ENCODE measurements at regions not wholly inside any gene's neighbourhood (a gene's known extent, or its start where the extent isn't known, plus 50 kb on each side); places are given as distances from the start of the nearest gene placed in this dataset.
"Not testable (repeated sequence)": the region's sequence is repeated elsewhere in the genome, so short reads cannot be mapped to it uniquely, and the experiment has no call there.

GRCh38 chr3:75380276-75380771, 283.8 kb upstream of the FRG2C start:
- TF ChIP-seq JUND (IDR thresholded peaks at IDR 0.05; ENCODE audit: low read depth): no peak
- in situ Hi-C loops (cut with HindIII; ENCODE audit: low pct_unique_long_range_greater_than_20kb, low sequenced_read_pairs): no loop called here
- no peak for DNase-seq (ENCODE audit: low read depth in 1 of 2, low spot score in 1 of 2)

GRCh38 chr3:75384016-75384415, 280.1 kb upstream of the FRG2C start:
- DNase-seq (ENCODE audit: low read depth in 1 of 2, low spot score in 1 of 2); in situ Hi-C loops (cut with HindIII; ENCODE audit: low pct_unique_long_range_greater_than_20kb, low sequenced_read_pairs): not testable (repeated sequence)

DNA sequence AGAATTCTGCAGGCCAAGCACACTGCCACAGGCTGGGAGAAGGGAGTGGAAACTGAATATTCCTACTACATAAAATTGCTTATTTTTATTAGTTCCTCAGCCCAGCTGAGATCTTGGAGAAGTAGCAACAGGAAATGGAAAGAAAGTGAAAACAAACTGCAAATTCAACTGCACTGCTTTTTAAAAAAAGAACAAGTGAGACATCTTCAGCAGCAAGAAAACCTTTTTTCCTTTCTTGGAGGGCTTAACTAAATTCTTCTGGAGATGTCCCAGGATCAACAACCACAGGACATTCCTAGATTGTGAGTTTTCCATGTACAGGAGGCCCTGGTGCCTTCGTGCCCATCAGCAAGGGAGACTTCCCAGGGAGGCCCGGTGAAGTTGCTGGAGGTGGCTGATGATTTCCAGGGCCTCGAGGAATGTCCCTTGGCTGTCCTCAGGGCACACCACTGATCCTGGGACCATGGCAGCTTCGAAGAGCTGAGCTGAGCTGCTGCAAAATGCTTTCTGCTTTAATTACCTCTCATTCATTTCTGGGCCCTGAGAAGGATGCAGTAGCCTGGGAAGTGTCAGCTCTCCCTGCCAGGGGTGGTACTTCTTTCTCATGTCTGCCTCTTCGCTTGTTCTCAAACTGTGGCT, 275.5 kb upstream of the FRG2C start:
- in situ Hi-C loops (cut with HindIII; ENCODE audit: low pct_unique_long_range_greater_than_20kb, low sequenced_read_pairs); DNase-seq (ENCODE audit: low read depth in 1 of 2, low spot score in 1 of 2): not testable (repeated sequence)

DNA sequence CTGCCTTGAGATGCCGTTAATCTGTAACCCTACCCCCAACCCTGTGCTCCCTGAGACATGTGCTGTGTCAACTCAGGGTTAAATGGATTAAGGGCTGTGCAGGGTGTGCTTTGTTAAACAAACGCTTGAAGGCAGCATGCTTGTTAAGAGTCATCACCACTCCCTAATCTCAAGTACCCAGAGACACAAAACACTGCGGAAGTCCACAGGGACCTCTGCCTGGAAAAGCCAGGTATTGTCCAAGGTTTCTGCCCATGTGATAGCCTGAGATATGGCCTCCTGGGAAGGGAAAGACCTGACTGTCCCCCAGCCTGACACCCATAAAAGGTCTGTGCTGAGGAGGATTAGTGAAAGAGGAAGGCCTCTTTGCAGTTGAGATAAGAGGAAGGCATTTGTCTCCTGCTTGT, 270.8 kb upstream of the FRG2C start:
- in situ Hi-C loops (cut with HindIII; ENCODE audit: low pct_unique_long_range_greater_than_20kb, low sequenced_read_pairs): not testable (repeated sequence)

DNA sequence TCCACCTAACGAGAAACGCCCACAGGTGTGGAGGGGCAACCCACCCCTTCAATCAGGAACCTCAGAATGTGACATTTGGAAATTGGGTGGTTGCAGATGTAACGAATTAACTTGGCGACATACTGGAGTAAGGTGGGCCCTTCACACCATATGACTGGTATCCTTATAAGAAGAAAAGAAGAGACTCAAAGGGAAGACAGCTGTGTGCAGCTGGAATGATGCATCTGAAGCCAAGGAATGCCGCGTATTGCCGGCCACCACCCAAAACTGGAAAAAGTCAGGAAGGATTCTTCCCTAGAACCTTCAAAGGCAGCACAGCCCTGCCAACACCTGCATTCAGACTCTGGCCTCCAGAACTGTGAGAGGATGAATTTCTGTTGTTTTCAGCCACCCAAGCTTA, 270.0 kb upstream of the FRG2C start:
- DNase-seq (ENCODE audit: low read depth in 1 of 2, low spot score in 1 of 2); in situ Hi-C loops (cut with HindIII; ENCODE audit: low pct_unique_long_range_greater_than_20kb, low sequenced_read_pairs): not testable (repeated sequence)

More for the DNA sequence above, 270.8 kb upstream of the FRG2C start:
- DNase-seq (ENCODE audit: low read depth in 1 of 2, low spot score in 1 of 2): not testable (repeated sequence)

DNA sequence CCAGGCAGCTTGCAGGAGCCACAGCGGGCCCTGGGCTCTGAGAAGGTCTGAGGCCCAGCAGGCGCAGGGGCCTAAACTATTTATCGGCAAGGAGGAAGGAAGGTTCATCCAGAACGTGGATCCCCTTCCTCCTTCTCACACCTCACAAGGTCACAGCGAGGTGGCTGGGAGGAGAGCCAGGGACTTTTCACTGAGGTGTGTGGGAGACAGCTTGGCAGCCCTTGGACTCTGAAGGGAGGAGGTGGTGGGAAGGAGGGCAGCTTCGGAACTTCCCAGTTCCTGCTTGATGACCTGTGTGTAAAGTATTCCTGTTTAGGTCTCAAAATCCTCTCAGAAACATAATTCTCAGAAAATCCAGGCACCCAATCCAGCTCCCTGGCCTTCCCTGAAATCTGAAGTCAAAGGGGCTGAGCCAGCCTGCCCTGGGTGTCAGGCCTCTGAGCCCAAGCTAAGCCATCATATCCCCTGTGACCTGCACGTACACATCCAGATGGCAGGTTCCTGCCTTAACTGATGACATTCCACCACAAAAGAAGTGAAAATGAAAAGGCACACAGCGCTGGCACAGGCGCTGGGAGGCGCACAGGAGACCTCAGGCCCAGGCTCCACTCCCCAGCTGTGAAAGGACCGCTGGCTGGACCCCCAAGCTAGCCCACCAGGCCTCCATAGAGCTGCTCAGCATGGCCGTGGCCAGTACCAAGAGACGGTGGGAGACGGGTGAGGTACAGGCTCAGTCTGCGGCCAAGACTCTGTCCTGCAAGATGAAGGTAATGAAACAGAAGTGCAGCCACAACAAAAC, 269.4 kb upstream of the FRG2C start:
- in situ Hi-C loops (cut with HindIII; ENCODE audit: low pct_unique_long_range_greater_than_20kb, low sequenced_read_pairs); DNase-seq (ENCODE audit: low read depth in 1 of 2, low spot score in 1 of 2): not testable (repeated sequence)

GRCh38 chr3:75395580-75396315, 268.4 kb upstream of the FRG2C start:
- in situ Hi-C loops (cut with HindIII; ENCODE audit: low pct_unique_long_range_greater_than_20kb, low sequenced_read_pairs): no loop called here
- DNase-seq (ENCODE audit: low read depth in 1 of 2, low spot score in 1 of 2): no peak
- no peak for TF ChIP-seq JUND (IDR thresholded peaks at IDR 0.05; ENCODE audit: low read depth)

DNA sequence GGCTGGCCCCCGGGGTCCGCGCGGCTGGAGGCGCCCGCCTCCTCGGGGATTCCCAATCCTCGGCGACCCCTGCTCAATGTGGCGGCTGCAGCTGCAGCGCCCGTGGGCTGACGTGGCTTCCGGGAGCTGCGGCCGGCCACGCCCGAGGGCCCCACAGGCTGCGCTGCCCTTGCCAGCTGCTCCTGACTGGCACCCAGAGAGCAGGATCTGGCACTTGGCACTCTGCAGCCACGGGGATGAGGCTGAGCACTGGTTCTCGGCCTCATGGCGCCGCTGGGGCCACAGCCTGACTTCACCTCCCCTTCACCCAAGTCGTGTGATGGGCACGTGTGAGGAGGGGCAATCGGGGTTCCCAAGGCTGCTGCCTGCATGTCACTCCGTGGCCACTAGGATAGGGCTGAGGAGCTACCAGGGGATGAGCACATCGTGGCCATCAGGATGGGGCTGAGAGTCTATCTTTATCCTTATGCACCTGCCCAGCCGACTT, 267.8 kb upstream of the FRG2C start:
- TF ChIP-seq JUND (IDR thresholded peaks at IDR 0.05; ENCODE audit: low read depth): no peak
- DNase-seq (ENCODE audit: low read depth in 1 of 2, low spot score in 1 of 2): no peak
- in situ Hi-C loops (cut with HindIII; ENCODE audit: low pct_unique_long_range_greater_than_20kb, low sequenced_read_pairs): no loop called here

- in situ Hi-C loops (cut with HindIII; ENCODE audit: low pct_unique_long_range_greater_than_20kb, low sequenced_read_pairs); DNase-seq (ENCODE audit: low read depth in 1 of 2, low spot score in 1 of 2): not testable (repeated sequence)
Observed at GRCh38 chr3:75397486-75397885, 266.6 kb upstream of the FRG2C start.

GRCh38 chr3:75422101-75422945, 241.8 kb upstream of the FRG2C start:
- peak in 1 of 2 experiments; percentile 1 for DNase-seq (ENCODE audit: low read depth in 1 of 2, low spot score in 1 of 2)
- in situ Hi-C loops (cut with HindIII; ENCODE audit: low pct_unique_long_range_greater_than_20kb, low sequenced_read_pairs): not testable (repeated sequence)

GRCh38 chr3:75425379-75425778, 238.7 kb upstream of the FRG2C start:
- in situ Hi-C loops (cut with HindIII; ENCODE audit: low pct_unique_long_range_greater_than_20kb, low sequenced_read_pairs); DNase-seq (ENCODE audit: low read depth in 1 of 2, low spot score in 1 of 2): not testable (repeated sequence)

- in situ Hi-C loops (cut with HindIII; ENCODE audit: low pct_unique_long_range_greater_than_20kb, low sequenced_read_pairs); DNase-seq (ENCODE audit: low read depth in 1 of 2, low spot score in 1 of 2): not testable (repeated sequence)
Observed at GRCh38 chr3:75427486-75427885, 236.6 kb upstream of the FRG2C start.

- DNase-seq (ENCODE audit: low read depth in 1 of 2, low spot score in 1 of 2); in situ Hi-C loops (cut with HindIII; ENCODE audit: low pct_unique_long_range_greater_than_20kb, low sequenced_read_pairs): not testable (repeated sequence)
Observed at GRCh38 chr3:75427906-75428305, 236.2 kb upstream of the FRG2C start.

DNA sequence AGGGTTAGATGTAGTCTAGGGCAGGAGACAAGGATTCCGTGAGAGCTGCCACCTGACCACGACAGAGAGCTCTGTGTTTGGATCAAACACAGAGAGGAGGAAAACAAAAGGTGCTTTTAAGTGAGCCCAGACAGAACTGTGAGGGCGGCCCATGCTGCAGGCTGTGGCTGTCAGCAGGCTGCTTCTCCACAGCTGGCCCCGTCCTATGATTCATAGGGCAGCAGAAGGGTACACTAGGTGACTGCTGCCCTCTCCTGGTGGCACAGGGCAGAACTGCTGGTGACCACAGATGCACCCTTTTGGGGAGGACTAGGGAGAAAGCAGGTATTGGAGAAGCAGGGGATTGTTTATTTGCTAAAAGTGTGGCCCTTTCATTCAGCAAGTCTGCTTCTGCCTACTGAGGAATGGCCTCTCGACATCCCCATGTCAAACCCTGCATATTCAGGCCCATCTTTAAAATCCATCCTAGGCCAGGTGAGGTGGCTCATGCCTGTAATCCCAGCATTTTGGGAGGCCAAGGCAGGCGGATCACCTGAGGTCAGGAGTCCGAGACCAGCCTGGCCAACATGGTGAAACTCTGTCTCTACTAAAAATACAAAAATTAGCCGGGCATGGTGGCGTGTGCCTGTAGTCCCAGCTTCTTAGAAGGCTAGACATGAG, 234.4 kb upstream of the FRG2C start:
- DNase-seq (ENCODE audit: low read depth in 1 of 2, low spot score in 1 of 2): peak; percentile 6 to 67
- in situ Hi-C loops (cut with HindIII; ENCODE audit: low pct_unique_long_range_greater_than_20kb, low sequenced_read_pairs): not testable (repeated sequence)

DNA sequence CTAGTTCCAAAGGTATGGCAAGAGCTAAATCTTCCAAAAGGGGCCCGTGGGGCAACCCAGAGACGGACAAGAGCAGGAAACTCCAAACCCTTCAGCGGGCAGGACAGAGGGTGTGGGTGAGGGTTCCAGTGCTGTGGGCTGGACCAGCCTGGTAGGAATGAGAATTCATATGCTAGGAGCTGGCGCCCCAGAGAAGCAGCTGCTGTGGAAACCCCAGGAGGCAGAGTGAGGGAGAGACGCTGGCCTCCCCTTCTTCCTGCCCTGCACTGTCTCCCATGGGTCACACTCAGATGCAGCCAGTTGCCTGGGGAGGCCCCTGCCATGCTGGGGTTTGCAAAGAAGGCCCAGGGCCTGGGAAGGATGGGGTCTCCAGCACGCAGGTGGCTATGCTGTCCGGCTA, 233.7 kb upstream of the FRG2C start:
- in situ Hi-C loops (cut with HindIII; ENCODE audit: low pct_unique_long_range_greater_than_20kb, low sequenced_read_pairs); DNase-seq (ENCODE audit: low read depth in 1 of 2, low spot score in 1 of 2): not testable (repeated sequence)

DNA sequence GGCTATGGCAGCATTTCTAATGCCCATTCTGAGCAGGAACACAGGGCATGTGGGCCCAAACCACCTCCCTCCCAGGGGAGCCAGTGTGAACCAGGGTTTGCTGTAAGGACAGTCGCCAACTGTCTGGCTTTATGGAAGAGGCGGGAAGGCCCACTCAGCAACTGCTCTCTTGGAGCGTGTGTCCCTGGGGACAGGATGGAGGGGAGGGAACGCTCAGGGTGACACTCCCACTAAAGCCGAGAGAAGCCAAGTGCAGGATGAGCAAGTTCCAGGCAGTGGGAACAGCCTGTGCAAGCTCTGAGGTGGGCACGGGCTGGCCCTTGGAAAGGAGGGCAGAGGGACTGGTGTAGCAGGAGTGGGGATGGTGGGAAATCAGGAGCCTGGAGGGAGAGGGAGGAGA, 233.0 kb upstream of the FRG2C start:
- in situ Hi-C loops (cut with HindIII; ENCODE audit: low pct_unique_long_range_greater_than_20kb, low sequenced_read_pairs); DNase-seq (ENCODE audit: low read depth in 1 of 2, low spot score in 1 of 2): not testable (repeated sequence)
